ENCODE measurements at regions not wholly inside any gene's neighbourhood (a gene's known extent, or its start where the extent isn't known, plus 50 kb on each side); places are given as distances from the start of the nearest gene placed in this dataset.

- TF ChIP-seq CHD7 (IDR thresholded peaks at IDR 0.05; ENCODE audit: insufficient replicate concordance, low read length) (no peak), SP4 (IDR thresholded peaks at IDR 0.05; ENCODE audit: low read length) (no peak), RNF2 (IDR thresholded peaks at IDR 0.05; ENCODE audit: borderline replicate concordance, low read depth, low read length, missing control alignments, poor library complexity, severe bottlenecking) (no peak), SAP30 (IDR thresholded peaks at IDR 0.05; ENCODE audit: insufficient read depth, insufficient replicate concordance, low read length) (no peak), NANOG (IDR thresholded peaks at IDR 0.05; ENCODE audit: insufficient read depth, low read depth, low read length, poor library complexity, severe bottlenecking) (no peak), JUN (IDR thresholded peaks at IDR 0.05; ENCODE audit: low read depth, low read length) (no peak), KDM5A (IDR thresholded peaks at IDR 0.05; ENCODE audit: low read length) (no peak), ATF2 (IDR thresholded peaks at IDR 0.05; ENCODE audit: low read length) (no peak), CTBP2 (IDR thresholded peaks at IDR 0.05; ENCODE audit: borderline replicate concordance, insufficient read depth, insufficient read length, low read length) (no peak)
Measured at GRCh38 chr11:113602483-113602882, 103.6 kb downstream of the TMPRSS5 start (continued).

All from H1 (cell line).